Middle frontal gyrus (tissue), 1 donor: ENCODE measurements at regions not wholly inside any gene's neighbourhood (a gene's known extent, or its start where the extent isn't known, plus 50 kb on each side); places are given as distances from the start of the nearest gene placed in this dataset.
"Not testable (repeated sequence)": the region's sequence is repeated elsewhere in the genome, so short reads cannot be mapped to it uniquely, and the experiment has no call there.

Experiments used
- DNase-seq: peaks from one replicate; pipeline ENCODE4 v3.0.0-alpha.2; 2015; ENCODE audit warnings: low spot score; ENCODE audit errors: extremely low spot score

DNA sequence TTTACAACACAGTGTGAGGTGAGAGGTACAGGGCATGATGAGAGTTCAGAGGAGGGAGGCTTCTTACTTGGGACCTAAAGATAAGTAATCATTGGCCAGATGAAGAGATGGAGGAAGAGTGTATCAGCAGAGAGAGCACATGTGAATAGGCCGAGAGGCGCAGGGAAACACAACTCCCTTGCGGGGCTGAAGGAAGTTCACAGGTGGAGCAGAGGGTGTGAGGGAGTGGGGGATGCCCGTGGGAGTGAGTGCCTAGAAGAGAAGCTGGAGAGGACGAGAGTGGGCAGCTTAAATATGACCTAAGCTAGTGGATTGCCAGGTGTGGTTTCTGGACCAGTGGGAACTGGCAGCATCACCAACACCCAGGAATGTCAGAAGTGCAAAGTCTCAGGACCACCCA is 98.2 kb upstream of the TBC1D5 start:
- no peak for DNase-seq

DNA sequence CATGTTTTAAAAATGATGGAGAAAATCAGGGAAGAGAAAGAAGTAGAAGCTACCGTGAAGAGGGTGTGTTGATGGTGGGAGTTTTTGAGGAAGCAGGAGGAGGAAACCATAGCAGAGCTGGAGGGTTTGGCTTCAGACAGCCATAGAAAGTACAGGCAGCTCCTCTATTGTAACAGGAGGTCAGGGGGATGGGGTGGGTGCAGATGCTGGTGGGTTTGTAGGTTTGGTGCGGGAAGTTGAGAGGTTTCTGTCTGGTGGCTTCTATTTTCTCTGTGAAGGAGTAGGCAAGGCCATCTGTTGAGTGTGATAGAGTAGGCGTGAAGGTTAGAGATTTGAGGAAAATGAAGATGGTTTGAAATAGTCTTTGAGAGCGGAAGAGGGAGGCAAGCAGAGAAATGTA is 97.7 kb upstream of the TBC1D5 start:
- DNase-seq: peak; percentile 21

DNA sequence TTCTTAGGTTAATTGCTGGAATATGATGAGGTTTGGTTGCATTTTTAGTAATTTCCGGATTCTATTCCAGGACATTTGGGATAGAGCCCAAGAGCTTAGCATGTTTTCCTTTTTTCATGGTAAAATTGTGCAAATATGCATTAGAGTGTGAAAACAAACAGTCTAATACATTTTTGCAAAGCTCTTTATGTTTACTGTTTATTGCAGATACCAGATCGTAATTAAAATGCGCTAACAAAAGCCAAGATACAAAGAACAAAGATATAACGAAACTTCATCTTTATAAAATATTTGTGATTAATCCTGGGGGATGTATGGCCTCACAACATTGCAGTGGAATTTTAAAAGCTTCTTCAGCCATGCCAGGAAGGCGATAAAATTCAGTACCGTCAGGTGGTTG is 94.5 kb upstream of the TBC1D5 start:
- no peak for DNase-seq

DNA sequence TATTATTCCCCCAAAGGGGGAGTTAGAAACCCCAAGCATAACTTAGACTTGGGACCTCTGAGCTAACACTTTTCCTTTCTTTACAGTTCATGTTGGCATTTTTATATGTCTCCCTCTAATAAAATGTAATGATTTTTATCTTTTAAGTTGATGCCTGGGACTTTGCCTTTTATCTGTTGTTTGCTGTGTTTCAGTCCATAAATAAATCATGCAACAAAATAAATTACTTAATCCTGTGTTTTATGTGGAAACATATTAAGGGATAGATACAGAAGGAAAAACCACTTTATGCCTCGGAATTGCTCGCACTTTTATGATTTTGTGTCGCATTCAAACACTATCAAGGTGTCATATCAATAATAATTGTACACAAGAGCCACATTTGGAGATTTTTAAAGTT is 93.7 kb upstream of the TBC1D5 start:
- no peak for DNase-seq

DNA sequence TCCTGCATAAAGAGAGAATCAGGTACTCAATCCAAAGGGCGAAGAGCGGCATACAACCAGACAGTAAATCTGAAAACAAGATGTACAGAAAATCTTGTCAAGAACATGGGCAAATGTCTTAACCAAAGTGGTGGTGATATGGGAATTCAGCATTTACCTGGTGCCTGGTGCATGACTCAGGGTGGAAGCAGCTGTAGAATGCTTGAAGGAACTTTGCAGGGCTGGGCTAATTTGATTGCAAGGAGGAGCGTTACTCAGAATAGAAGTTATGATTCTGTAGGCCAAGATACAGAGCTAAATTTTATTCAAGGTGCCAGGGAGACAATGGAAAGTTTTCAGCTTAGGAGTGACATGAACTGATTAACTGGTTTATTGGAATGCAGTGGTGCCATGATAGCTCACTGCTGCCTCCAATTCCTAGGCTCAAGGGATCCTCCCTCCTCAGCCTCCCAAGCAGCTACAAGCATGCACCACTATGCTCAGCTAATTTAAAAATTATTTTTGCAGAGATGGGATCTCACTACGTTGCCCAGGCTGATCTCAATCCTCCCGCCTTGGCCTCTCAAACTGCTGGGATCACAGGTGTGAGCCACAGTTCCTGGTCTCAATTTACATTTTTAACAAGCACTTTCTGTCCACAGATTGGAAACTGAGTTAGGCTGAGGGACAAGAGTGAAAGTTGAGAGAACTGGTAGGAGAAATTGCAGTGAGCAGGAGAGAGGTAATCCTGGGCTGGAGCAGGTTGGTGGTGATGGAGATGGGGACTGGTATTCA is 91.5 kb upstream of the TBC1D5 start:
- DNase-seq: no peak

DNA sequence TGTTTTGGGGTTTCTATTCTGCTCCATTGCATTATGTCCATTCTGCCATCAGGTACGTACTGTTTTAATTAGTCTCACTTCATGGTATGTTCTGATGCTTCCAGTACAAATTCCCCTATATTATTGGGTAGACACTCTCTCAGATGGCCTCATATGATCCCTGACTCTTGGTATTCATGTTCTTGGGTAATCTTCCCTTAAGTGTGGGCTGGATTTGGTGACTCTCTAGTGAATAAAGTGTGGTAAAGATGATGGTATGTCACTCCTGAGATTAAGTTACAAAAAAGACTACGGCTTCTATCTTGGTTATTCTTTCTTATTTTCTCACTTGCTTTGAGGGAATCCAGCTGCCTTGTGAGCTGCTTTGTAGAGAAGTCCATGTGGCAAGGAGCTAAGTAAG is 89.6 kb upstream of the TBC1D5 start:
- DNase-seq: no peak

DNA sequence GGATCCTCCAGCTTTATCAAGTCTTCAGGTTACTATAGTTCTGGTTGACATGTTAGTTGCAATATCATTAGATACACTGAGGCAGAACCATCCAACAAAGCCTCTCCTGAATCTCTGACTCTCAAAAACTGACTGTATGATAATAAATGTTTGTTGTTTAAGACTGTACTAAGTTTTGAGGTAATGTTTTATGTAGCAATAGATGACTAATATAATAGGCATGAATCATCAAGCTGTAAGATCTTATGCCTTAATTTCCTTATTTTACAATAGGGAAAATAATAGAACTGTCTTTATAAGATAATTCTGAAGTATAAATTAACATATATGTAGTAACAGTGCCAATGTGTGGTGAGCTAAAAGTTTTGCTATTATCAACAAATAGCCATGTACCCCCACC is 88.9 kb upstream of the TBC1D5 start:
- DNase-seq: no peak

DNA sequence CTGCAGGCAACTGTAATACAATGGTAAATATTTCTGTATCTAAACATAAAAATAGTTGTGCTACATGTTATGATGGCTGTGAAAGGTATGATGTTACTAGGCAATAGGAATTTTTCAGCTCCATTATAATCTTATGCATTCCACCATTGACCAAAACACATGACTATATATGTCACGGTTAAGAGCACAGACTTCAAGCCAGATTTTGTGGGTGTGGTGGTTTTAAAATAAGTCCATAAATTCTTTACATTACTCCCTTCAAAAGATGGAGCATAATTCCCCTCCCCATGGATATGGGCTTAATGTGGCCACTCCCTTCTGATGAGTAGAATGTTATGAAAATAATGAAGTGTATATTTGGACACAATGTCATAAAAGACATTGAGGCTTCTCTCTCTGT is 88.4 kb upstream of the TBC1D5 start:
- no peak for DNase-seq

DNA sequence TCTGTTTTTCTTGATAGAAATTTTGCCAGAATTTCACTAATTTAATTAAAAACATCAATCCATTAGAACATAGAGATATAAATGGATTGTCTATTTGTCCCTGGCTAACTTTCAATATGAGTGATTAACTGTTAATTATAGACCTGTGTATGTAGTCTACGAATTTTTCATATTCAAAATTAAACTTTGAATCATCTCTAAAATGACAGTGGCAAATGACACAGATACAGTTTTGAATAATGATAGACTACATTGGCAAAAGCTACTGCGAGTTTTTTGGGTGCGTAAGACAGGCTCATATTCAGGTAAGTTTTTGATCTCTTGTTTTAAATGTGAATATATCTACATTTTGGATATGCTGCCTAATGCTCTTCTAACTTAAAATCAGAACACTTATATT is 86.0 kb upstream of the TBC1D5 start:
- DNase-seq: no peak

DNA sequence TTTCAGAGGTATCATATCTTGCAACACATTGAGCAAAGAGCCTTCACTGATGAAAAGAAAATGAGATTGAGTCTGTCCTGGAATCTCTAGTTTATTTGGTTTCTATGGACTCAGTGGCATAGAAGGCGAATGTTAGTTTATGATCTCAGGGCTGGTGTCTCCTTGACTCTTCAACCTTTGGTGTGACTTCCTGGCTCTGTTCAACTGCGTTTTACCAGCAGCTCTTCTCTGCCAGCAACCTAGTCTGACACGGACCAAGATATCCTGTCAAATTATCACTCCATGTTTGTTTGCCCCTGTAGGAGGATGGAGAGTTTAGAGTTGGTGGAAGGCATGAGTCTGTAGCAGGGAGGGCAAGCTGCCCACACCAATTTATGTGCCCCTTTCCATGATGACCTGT is 82.9 kb upstream of the TBC1D5 start:
- no peak for DNase-seq

DNA sequence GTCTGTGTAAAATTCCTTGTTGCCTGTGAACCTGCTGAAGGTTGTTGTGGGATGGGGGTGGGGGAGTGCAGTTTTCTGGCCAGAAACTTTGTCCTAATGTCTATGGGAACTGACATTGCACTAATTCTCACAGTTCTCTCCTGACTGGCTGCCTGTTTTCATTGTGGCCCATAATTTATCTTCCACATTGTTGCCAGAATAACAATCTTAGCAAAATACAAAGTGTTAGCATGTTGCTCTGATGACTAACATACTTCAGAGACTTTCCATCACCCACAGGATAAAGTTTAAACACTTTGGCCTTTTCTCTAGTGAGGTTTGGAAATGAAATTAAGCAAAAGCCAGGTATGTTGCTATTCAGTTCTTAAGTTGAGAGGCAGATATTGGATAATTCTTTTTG is 81.4 kb upstream of the TBC1D5 start:
- DNase-seq: no peak

DNA sequence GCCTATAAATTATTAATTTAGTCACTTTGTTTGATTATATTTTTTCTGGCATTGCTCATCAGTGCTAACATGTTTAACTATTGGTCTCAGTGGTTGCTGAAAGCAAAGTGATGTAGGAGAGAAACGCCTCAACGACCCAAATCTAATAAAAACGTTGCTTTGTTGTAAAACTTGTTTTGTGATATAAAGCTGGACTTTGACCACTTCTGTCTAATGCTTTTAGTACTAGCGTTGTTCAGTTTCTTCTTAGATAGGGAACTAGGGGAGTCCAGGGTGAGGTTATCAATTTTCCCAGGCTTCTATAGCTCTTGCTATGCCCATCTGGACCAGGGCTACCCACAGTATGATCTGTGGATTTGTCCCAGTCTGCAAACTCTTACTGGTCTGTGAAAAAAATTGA is 80.6 kb upstream of the TBC1D5 start:
- DNase-seq: no peak

DNA sequence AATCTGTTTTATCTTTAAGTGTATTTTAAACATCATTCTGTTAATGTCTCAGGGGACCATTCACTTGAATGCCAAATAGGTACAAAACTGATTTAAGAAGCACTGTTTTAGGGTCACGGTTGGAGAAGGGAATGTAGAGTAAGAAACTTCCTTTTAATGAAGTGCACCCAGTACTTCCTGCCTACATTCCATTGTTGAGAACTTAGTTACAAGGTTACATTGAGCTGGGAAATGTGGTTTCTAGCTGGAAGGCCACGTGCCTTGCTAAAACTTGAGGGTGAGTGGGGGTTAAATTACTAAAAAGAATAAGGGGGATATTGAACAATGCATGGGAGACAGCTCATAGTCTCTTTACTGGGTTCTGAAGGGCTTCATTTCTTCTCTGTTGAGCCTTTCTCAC is 78.3 kb upstream of the TBC1D5 start:
- no peak for DNase-seq

DNA sequence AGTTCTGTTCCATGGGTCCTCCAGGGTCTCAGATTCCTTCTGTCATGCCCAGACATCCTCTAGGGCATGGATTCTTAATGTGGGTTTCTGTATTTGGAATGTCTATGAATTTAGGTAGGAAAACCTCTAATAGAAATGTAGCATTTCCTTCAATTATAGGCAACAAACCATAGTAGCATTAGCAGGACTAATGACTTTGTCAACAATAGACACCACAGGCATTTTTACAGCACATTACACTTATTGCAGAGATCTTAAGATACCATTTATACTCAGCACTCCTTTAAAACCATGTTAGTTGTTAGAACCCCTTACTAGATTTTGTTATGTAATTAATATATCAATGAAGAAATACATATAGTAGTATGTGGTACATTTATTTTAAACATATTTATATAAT is 77.8 kb upstream of the TBC1D5 start:
- no peak for DNase-seq

DNA sequence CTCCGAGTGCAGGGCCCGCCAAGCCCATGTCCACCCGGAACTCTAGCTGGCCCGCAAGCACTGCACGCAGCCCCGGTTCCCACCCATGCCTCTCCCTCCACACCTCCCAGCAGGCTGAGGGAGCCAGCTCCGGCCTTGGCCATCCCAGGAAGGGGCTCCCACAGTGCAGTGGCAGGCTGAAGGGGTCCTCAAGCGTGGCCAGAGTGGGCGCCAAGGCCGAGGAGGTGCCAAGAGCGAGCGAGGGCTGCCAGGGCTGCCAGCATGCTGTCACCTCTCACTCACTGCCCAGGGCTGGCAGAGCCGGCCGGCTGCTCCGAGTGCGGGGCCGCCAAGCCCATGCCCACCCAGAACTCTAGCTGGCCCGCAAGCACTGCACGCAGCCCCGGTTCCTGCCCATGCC is 75.5 kb upstream of the TBC1D5 start:
- not testable (repeated sequence) for DNase-seq

DNA sequence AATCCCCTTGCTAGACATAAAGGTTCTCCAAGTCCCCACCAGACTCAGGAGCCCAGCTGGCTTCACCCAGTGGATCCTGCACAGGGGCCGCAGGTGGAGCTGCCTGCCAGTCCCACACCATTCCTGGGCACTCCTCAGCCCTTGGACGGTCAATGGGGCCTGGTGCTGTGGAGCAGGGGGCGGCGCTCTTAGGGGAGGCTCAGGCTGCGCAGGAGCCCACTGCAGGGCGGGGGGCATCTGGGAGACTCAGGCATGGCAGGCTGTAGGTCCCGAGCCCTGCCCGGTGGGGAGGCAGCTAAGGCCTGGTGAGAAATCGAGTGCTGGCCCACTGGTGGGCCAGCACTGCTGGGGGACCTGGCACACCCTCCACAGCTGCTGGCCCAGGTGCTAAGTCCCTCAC is 75.1 kb upstream of the TBC1D5 start:
- DNase-seq: no peak

DNA sequence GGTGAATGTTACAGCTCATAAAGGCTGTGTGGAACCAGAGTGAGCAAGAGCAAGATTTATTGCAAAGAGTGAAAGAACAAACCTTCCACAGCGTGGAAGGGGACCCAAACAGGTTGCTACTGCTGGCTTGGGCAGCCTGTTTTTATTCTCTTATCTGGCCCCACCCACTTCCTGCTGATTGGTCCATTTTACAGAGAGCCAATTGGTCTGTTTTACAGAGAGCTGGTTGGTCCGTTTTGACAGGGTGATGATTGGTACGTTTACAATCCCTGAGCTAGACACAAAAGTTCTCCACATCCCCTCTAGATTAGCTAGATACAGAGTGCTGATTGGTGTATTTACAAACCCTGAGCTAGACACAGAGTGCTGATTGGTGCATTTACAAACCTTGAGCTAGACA is 74.4 kb upstream of the TBC1D5 start:
- DNase-seq: not testable (repeated sequence)

DNA sequence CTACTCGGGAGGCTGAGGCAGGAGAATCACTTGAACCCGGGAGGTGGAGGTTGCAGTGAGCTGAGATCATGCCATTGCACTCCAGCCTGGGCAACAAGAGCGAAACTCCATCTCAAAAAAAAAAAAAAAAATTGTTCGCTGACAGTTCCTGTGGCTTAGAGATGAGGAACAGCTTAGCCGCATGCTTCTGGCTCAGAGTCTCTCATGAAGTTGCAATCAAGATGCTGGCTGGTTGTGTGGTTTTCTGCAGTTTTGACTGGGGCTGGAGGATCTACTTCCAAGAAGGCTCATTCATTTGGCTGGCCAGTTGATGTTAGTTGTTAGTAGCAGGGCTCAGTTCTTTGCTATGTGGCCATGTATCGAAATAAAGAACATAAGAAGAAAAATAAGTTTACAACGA is 69.9 kb upstream of the TBC1D5 start:
- DNase-seq: not testable (repeated sequence)

DNA sequence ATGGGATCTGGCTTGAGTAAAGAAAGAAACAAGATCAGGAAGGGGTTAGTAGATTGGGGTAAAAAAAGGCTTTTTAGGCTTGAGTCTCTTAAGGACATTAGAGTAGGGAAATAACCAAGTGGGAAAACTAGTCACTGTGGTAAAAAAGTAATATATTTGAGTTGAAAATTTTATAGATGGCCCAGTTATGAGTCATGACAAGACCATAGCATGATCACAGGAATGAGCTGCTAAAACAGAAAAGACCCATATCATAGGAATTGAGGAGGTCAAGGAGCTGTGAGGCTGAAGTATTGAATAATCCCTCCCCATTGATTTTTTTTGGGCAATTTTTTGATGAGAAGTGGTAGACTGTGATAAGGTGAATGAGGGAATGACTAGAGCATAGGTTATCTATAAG is 69.2 kb upstream of the TBC1D5 start:
- no peak for DNase-seq

DNA sequence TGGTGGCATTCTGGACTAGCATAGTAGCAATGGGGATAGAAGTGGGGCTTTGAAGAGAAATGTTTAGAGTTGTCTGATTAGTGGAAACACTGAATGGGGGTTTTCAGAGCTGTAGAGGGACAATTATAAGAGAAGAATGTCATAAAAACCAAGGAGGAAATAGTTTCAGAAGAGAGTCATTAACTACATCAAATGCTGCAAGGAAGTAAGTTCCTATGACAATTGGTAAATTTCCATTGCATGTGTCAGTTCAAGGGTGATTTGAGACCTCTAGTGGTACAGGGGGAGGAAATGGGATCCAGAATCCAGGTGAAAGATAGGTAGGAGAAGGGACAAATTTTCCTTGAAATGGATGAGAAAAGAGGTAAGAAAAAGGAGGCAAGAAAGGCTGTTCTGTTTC is 68.3 kb upstream of the TBC1D5 start:
- no peak for DNase-seq

DNA sequence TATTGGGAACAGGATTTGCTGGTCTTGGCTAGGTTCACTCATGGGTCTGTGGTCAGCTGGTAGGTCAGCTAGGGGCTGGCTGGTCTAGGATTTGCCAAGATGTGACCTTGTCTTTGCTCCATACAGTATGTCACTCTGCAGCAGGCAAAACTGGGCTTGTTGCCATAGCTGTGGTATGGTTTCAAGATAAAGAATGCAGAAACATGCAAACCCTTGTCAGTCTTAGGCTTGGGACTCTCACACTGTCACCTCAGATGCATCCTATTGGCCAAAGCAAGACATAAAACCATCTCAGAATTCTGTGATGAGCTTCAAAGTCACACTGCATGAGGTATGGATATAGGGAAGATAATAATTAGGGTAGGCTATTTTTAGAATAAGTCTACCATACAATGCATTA is 66.6 kb upstream of the TBC1D5 start:
- DNase-seq: no peak

DNA sequence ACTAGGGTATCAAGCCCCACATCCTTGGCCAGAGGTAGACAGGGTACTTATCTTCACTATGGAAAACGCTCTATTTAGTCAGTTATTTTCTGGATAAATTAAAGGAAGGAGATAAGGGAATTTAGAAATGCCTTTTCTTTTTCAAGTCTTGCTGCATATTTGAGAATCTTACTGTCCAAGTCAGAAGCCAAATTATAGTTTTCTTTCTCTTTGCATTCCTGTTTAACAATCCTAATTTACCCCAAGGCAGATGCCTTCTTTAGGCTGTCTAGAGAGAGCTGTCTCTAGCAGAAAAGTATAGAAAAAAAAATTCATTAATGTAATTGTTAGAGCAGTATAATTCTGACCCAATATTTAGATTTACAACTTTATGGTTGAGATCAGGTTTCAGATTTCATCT is 64.4 kb upstream of the TBC1D5 start:
- DNase-seq: no peak

DNA sequence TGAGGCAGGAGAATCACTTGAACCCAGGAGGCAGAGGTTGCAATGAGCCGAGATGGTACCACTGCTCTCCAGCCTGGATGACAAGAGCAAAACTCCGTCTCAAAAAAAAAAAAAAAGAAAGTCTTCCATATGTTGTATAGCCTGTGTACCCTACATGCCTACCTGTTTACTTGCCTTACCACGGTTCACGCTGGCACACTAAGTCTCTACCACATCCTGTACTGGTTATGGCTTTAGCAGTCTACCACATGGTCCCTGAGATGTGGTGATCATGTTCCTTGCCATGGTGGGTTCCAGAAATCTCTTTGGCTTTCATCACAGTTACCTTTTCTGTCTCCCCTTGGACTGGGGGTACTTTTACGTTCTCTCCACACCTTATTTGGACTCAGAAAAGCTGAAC is 63.8 kb upstream of the TBC1D5 start:
- DNase-seq: no peak

DNA sequence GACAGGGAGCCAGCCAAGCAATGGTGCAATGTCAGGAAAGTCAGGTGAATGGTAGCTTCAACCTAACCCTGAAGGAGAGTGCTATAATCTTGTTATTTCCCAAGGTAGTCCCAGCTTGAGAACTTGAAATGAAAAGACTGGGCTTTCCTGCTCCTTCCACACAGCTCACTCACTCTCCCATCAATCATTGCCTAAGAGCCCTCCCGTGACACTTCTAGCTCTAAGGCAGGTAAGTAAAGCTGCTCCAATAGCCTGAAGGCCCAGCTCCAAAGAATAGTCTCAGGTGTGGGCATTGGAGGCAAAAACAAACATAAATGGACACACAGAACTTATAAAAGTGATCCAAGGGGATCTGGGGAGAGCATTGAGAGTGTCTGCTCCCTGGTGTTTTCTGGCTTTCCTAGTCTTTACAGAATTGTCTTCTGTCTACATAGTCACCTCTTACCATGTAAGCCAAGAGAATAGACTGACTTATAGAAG is 63.1 kb upstream of the TBC1D5 start:
- no peak for DNase-seq
